ENCODE measurements at regions not wholly inside any gene's neighbourhood (a gene's known extent, or its start where the extent isn't known, plus 50 kb on each side); places are given as distances from the start of the nearest gene placed in this dataset.

DNA sequence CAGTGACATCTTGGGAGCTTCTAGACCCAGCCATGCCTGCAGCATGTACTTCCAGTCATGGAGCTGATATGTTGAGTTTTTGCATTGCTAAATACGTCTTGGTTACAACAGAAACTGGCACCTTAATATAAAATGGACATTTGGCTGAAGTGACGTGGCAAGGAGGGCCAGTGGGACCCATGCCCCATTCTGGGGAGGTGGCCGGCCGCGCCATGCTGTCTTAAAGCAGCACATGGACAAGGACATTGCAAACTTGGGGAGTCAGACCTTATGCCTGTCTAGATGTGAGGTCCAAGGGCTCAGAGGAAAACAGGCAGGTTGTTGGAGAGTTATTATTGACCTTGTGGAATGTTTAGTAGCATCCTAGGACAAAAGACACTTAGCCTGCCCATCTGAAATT, 588.0 kb upstream of the CDH4 start:
- TF ChIP-seq, protein P1, sequence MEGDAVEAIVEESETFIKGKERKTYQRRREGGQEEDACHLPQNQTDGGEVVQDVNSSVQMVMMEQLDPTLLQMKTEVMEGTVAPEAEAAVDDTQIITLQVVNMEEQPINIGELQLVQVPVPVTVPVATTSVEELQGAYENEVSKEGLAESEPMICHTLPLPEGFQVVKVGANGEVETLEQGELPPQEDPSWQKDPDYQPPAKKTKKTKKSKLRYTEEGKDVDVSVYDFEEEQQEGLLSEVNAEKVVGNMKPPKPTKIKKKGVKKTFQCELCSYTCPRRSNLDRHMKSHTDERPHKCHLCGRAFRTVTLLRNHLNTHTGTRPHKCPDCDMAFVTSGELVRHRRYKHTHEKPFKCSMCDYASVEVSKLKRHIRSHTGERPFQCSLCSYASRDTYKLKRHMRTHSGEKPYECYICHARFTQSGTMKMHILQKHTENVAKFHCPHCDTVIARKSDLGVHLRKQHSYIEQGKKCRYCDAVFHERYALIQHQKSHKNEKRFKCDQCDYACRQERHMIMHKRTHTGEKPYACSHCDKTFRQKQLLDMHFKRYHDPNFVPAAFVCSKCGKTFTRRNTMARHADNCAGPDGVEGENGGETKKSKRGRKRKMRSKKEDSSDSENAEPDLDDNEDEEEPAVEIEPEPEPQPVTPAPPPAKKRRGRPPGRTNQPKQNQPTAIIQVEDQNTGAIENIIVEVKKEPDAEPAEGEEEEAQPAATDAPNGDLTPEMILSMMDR (IDR thresholded peaks at IDR 0.05), result no peak
- TF ChIP-seq POLR2A (IDR thresholded peaks at IDR 0.05), result no peak

All from lower leg skin (tissue), 3 donors.